HUDEP-2 (cell line): ENCODE measurements at regions not wholly inside any gene's neighbourhood (a gene's known extent, or its start where the extent isn't known, plus 50 kb on each side); places are given as distances from the start of the nearest gene placed in this dataset.

ENCODE experiments used
- DNase-seq, 76 experiments: peaks; one replicate each; lab custom pipeline; 2025; ENCODE audit not compliant: unreplicated experiment in 76 of 76; lab: John Stamatoyannopoulos, UW

- DNase-seq = no peak
Measured at GRCh38 chr3:83092521-83093221, 1331.2 kb upstream of the GBE1 start.

GRCh38 chr3:83076041-83076440 is 1314.6 kb upstream of the GBE1 start:
- DNase-seq = no peak

GRCh38 chr3:83074485-83074884 is 1313.0 kb upstream of the GBE1 start:
- DNase-seq = no peak

- DNase-seq = no peak
Measured at GRCh38 chr3:83065851-83066460, 1304.5 kb upstream of the GBE1 start.

- DNase-seq = no peak
Measured at GRCh38 chr3:83063446-83063845, 1302.0 kb upstream of the GBE1 start.

GRCh38 chr3:83048556-83048955 is 1287.1 kb upstream of the GBE1 start:
- DNase-seq = no peak

GRCh38 chr3:83039422-83039821 is 1278.0 kb upstream of the GBE1 start:
- no peak for DNase-seq

GRCh38 chr3:83035704-83036010 is 1274.2 kb upstream of the GBE1 start:
- DNase-seq = no peak

GRCh38 chr3:83034806-83035703 is 1273.6 kb upstream of the GBE1 start:
- no peak for DNase-seq

- no peak for DNase-seq
Measured at GRCh38 chr3:83033133-83033532, 1271.7 kb upstream of the GBE1 start.

- peak in 1 of 76 experiments; percentile 0 for DNase-seq
Measured at GRCh38 chr3:83023086-83023485, 1261.6 kb upstream of the GBE1 start.

GRCh38 chr3:83011481-83011880 is 1250.0 kb upstream of the GBE1 start:
- no peak for DNase-seq

- DNase-seq = no peak
Measured at GRCh38 chr3:83003917-83004316, 1242.5 kb upstream of the GBE1 start.

GRCh38 chr3:83002869-83003445 is 1241.5 kb upstream of the GBE1 start:
- DNase-seq = no peak

- DNase-seq = no peak
Measured at GRCh38 chr3:82999777-83000176, 1238.3 kb upstream of the GBE1 start.

- DNase-seq = no peak
Measured at GRCh38 chr3:82978368-82978767, 1216.9 kb upstream of the GBE1 start.

- no peak for DNase-seq
Measured at GRCh38 chr3:82977871-82978270, 1216.4 kb upstream of the GBE1 start.

- no peak for DNase-seq
Measured at GRCh38 chr3:82973791-82974190, 1212.3 kb upstream of the GBE1 start.

- no peak for DNase-seq
Measured at GRCh38 chr3:82960379-82960778, 1198.9 kb upstream of the GBE1 start.

GRCh38 chr3:82957696-82958095 is 1196.3 kb upstream of the GBE1 start:
- no peak for DNase-seq

GRCh38 chr3:82957079-82957478 is 1195.6 kb upstream of the GBE1 start:
- DNase-seq = no peak
